ENCODE measurements at regions not wholly inside any gene's neighbourhood (a gene's known extent, or its start where the extent isn't known, plus 50 kb on each side); places are given as distances from the start of the nearest gene placed in this dataset.
"Not testable (repeated sequence)": the region's sequence is repeated elsewhere in the genome, so short reads cannot be mapped to it uniquely, and the experiment has no call there.

DNA sequence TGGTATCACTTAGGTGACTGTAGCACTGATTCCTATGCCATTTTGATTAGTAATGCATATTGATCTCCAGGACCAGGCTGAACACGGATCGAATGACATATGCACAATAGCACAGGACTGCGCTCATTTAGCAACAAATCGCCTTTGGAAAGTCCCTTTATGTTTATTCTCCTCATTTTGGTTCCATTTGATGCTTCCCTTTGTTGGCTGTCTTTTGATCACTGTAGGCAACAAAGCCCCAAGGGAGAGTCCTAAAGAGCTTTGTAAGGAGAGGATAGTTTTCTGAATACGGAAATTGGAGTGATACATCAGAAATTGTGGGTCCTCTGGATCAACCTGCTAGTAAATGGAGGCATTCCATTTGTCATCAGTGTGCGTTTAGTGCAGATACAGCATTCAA lies 1111.4 kb downstream of the SORCS1 start:
- H3K4me3 ChIP-seq (ENCODE audit: low read depth, low read length): no peak overlapping the region
- no peak overlapping the region for H2AFZ ChIP-seq (ENCODE audit: low read length, unreplicated experiment)
- no peaks in the 10 kb centered on the region for H3K79me2 ChIP-seq (ENCODE audit: control insufficient read depth, insufficient read depth, low read length, unreplicated experiment)
- H3K4me1 ChIP-seq (ENCODE audit: control insufficient read depth, insufficient read depth, low read length, unreplicated experiment): no peaks in the 10 kb centered on the region
- no peaks in the 10 kb centered on the region for H3K36me3 ChIP-seq (ENCODE audit: insufficient read depth, low read length)
- no peak overlapping the region for H3K27ac ChIP-seq (ENCODE audit: low read depth, low read length)
- no peaks in the 10 kb centered on the region for H3K27me3 ChIP-seq (ENCODE audit: insufficient read depth, low read length)

DNA sequence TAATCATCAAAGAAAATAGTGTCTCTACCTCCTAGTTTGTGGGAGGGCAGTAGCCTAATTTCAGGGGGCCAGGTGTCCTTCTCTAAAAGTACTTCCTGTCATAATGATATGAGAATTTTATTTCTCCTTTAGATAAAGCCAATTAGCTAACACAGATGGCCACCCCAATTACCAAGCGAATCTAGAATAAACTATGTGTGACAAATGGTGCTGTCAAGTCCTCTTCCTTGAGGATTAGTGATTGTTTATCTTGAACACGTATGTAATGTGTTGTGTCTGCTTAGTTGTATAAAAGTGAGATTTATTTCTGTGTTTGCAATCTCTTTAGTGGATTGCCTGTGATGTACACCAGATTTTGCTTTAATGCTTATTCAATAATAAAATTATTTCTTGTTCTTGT lies 1120.0 kb downstream of the SORCS1 start:
- no peak overlapping the region for H2AFZ ChIP-seq (ENCODE audit: low read length, unreplicated experiment)
- H3K36me3 ChIP-seq (ENCODE audit: insufficient read depth, low read length): no peaks in the 10 kb centered on the region
- no peaks in the 10 kb centered on the region for H3K27me3 ChIP-seq (ENCODE audit: insufficient read depth, low read length)
- no peaks in the 10 kb centered on the region for H3K79me2 ChIP-seq (ENCODE audit: control insufficient read depth, insufficient read depth, low read length, unreplicated experiment)
- no peak overlapping the region for H3K4me3 ChIP-seq (ENCODE audit: low read depth, low read length)
- no peak overlapping the region for H3K27ac ChIP-seq (ENCODE audit: low read depth, low read length)
- H3K4me1 ChIP-seq (ENCODE audit: control insufficient read depth, insufficient read depth, low read length, unreplicated experiment): no peaks in the 10 kb centered on the region

DNA sequence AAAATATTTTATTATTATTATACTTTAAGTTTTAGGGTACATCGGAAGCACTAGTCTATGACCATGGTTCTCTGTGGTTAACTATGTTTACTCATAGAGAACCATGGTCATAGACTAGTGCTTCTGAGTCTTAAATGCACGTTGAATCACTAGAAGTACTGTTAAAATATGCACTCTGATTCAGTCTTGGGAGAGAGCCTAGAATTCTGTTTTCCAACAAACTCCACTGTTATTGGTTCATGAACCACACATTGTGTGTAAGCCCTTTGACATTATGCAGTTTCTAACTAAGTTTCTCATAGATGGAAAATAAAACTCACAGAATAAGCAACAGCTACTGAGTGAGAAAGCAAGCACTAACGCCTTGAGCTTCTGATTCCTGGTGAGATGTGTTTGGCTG lies 1120.6 kb downstream of the SORCS1 start:
- Histone ChIP-seq H3K27me3 (ENCODE audit: insufficient read depth, low read length) (no peaks in the 10 kb centered on the region), H3K4me1 (ENCODE audit: control insufficient read depth, insufficient read depth, low read length, unreplicated experiment) (no peaks in the 10 kb centered on the region), H3K4me3 (ENCODE audit: low read depth, low read length) (no peak overlapping the region), H3K27ac (ENCODE audit: low read depth, low read length) (no peak overlapping the region), H2AFZ (ENCODE audit: low read length, unreplicated experiment) (no peak overlapping the region), H3K36me3 (ENCODE audit: insufficient read depth, low read length) (no peaks in the 10 kb centered on the region), H3K79me2 (ENCODE audit: control insufficient read depth, insufficient read depth, low read length, unreplicated experiment) (no peaks in the 10 kb centered on the region)

DNA sequence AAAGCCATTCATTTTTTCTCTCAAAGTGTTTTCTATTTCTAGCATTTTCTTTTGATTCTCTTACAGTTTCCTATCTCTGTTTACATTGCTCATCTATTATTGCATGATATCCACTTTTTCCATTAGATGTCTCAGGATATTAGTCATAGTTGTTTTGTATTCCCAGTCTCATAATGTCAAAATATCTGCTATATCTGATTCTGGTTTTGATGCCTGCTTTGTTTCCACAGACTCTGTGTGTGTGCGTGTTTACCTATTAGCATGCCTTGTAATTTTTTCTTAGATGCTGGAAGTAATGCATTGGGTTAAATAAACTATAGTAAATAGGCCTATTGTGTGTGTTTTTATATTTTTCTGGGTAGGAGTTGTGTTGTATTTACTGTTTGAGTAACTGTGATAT lies 1126.3 kb downstream of the SORCS1 start:
- no peaks in the 10 kb centered on the region for H3K79me2 ChIP-seq (ENCODE audit: control insufficient read depth, insufficient read depth, low read length, unreplicated experiment)
- no peaks in the 10 kb centered on the region for H3K36me3 ChIP-seq (ENCODE audit: insufficient read depth, low read length)
- no peak overlapping the region for H3K4me3 ChIP-seq (ENCODE audit: low read depth, low read length)
- H3K27ac ChIP-seq (ENCODE audit: low read depth, low read length): no peak overlapping the region
- H3K27me3 ChIP-seq (ENCODE audit: insufficient read depth, low read length): no peaks in the 10 kb centered on the region
- H2AFZ ChIP-seq (ENCODE audit: low read length, unreplicated experiment): no peak overlapping the region
- no peaks in the 10 kb centered on the region for H3K4me1 ChIP-seq (ENCODE audit: control insufficient read depth, insufficient read depth, low read length, unreplicated experiment)

DNA sequence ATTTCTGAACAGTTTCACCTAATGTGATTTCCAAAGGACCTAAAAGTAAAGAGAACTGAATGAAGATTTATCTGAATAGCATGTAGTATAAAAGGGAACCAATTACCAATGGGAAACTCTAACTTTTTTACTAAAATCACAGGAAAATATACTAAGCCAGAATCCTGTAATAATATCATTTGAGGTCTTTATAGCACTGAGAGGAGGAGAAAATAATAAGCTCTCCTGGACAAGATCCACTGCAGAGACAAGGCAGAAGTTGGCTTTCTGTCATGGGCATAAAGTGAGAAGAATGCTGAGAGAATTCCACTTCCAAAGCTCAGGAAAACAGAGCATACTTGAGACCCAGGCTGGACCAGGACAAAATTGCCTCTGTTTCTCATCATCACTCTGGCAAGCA lies 1131.4 kb downstream of the SORCS1 start:
- no peaks in the 10 kb centered on the region for H3K4me1 ChIP-seq (ENCODE audit: control insufficient read depth, insufficient read depth, low read length, unreplicated experiment)
- no peaks in the 10 kb centered on the region for H3K36me3 ChIP-seq (ENCODE audit: insufficient read depth, low read length)
- H3K4me3 ChIP-seq (ENCODE audit: low read depth, low read length): no peak overlapping the region
- H3K79me2 ChIP-seq (ENCODE audit: control insufficient read depth, insufficient read depth, low read length, unreplicated experiment): no peaks in the 10 kb centered on the region
- H3K27me3 ChIP-seq (ENCODE audit: insufficient read depth, low read length): no peaks in the 10 kb centered on the region
- H2AFZ ChIP-seq (ENCODE audit: low read length, unreplicated experiment): no peak overlapping the region
- no peak overlapping the region for H3K27ac ChIP-seq (ENCODE audit: low read depth, low read length)

DNA sequence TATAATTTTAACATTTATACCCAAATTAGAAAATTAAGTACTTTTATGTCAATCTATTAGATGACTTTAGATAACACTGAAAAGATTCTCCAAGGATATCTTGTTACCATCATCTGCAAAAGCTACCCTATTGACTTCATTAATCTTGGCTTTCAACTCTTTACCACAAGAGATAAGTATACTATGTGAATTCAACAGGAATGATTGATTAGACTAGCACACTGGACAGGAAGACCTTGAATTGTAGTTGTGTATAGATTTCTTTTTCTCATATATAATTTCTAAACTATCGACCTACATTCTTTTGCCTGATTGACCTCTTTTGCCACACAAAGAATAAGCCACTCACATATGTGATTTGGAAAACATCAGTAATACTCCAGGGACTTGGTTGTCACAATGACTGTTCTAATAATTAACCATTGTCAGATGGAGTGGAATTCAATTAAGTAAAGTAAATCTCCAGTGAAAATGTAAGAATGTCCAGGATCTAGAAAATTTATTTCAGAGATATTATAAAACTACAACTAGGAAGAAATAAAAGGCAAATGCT lies 1132.0 kb downstream of the SORCS1 start:
- Histone ChIP-seq H3K79me2 (ENCODE audit: control insufficient read depth, insufficient read depth, low read length, unreplicated experiment) (no peaks in the 10 kb centered on the region), H3K27me3 (ENCODE audit: insufficient read depth, low read length) (no peaks in the 10 kb centered on the region), H3K36me3 (ENCODE audit: insufficient read depth, low read length) (no peaks in the 10 kb centered on the region), H3K4me3 (ENCODE audit: low read depth, low read length) (no peak overlapping the region), H3K4me1 (ENCODE audit: control insufficient read depth, insufficient read depth, low read length, unreplicated experiment) (no peaks in the 10 kb centered on the region), H3K27ac (ENCODE audit: low read depth, low read length) (no peak overlapping the region), H2AFZ (ENCODE audit: low read length, unreplicated experiment) (no peak overlapping the region)

DNA sequence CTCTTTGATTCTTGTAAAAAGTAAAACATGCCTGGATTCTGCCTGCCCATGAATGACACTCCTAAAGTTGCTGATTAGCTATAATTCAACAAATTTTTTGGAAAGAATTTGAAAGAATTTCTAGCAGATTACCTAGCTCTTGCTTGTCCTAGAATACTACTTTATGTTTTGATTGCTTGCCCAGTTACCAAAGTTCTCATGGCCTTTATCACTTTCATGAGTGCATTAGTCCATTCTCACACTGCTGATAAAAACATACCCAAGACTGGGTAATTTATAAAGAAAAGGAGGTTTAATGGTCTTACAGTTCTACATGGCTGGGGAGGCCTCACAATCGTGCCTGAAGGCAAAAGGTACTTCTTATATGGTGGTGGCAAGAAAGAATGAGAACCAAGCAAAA lies 1137.3 kb downstream of the SORCS1 start:
- no peaks in the 10 kb centered on the region for H3K79me2 ChIP-seq (ENCODE audit: control insufficient read depth, insufficient read depth, low read length, unreplicated experiment)
- no peaks in the 10 kb centered on the region for H3K4me1 ChIP-seq (ENCODE audit: control insufficient read depth, insufficient read depth, low read length, unreplicated experiment)
- no peaks in the 10 kb centered on the region for H3K36me3 ChIP-seq (ENCODE audit: insufficient read depth, low read length)
- H2AFZ ChIP-seq (ENCODE audit: low read length, unreplicated experiment): no peak overlapping the region
- no peaks in the 10 kb centered on the region for H3K27me3 ChIP-seq (ENCODE audit: insufficient read depth, low read length)
- H3K27ac ChIP-seq (ENCODE audit: low read depth, low read length): no peak overlapping the region
- H3K4me3 ChIP-seq (ENCODE audit: low read depth, low read length): no peak overlapping the region

DNA sequence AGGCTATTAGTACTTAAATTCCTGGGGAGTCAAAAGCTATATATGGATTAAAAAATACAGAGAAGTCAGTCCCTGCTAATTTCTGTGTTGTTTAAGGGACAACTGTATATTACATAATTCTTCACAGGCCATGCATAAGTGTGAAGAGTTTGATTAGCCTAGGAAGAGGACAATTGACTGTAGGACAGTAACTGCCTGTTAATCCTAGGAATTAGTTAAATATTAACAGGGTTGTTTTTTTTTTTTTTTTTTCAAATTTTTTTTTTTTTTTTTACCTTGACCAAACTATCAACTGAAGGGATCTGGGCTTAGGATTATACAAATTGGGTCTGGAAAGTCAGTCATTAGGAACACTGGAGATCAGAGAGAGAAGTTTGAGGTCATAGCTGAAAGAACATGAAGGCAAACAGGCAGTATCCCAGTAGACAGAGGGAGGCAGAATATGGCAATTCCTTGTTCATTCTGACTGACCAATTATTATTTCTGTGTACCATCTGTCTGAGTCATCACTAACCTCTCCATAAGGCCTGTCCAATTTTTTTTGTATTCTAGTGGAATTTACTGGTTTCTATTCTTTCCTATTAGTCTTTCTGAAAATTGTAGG lies 1139.2 kb downstream of the SORCS1 start:
- Histone ChIP-seq H2AFZ (ENCODE audit: low read length, unreplicated experiment) (no peak overlapping the region), H3K4me1 (ENCODE audit: control insufficient read depth, insufficient read depth, low read length, unreplicated experiment) (no peaks in the 10 kb centered on the region), H3K4me3 (ENCODE audit: low read depth, low read length) (no peak overlapping the region), H3K27ac (ENCODE audit: low read depth, low read length) (no peak overlapping the region), H3K27me3 (ENCODE audit: insufficient read depth, low read length) (no peaks in the 10 kb centered on the region), H3K36me3 (ENCODE audit: insufficient read depth, low read length) (no peaks in the 10 kb centered on the region), H3K79me2 (ENCODE audit: control insufficient read depth, insufficient read depth, low read length, unreplicated experiment) (no peaks in the 10 kb centered on the region)

DNA sequence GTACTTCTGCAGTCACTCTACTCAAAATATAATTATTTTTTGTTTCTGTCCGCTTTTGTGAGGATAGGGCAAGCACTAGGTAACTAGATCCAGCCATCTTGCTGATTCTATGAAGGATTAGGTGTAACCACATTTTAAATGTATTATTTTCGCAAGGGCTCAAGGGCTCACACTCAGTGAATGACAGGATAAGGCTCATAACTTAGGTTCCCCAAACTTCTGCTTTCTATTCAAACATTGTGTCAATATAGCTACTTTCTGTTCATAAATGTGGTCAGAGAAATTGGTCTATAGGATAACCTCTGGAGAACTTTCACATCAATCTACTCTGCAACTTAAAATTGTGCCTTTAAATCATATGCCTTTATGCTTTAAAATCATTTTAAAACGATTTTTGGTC lies 1141.2 kb downstream of the SORCS1 start:
- Histone ChIP-seq H3K4me3 (ENCODE audit: low read depth, low read length) (no peak overlapping the region), H3K36me3 (ENCODE audit: insufficient read depth, low read length) (no peaks in the 10 kb centered on the region), H3K79me2 (ENCODE audit: control insufficient read depth, insufficient read depth, low read length, unreplicated experiment) (no peaks in the 10 kb centered on the region), H3K27me3 (ENCODE audit: insufficient read depth, low read length) (no peaks in the 10 kb centered on the region), H3K4me1 (ENCODE audit: control insufficient read depth, insufficient read depth, low read length, unreplicated experiment) (no peaks in the 10 kb centered on the region), H3K27ac (ENCODE audit: low read depth, low read length) (no peak overlapping the region), H2AFZ (ENCODE audit: low read length, unreplicated experiment) (no peak overlapping the region)

DNA sequence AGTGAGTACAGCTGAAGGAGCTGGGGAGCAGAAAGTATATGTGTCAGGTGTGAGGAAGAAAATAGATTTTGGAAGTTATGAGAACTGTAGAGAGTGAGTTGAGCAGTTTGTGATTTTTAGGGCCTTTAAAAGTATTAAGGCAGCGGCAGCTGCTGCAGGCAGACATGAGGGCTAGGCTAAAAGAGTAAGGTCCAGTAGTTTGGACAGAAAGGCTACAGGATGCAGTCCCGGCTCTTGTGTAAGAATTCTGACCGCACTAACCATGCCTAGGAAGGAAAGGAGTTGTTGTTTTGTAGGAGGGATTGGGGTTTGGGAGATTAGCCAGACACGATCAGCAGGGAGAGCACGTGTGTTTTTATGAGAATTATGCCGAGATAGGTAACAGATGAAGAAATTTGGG lies 1144.9 kb downstream of the SORCS1 start:
- H3K4me3 ChIP-seq (ENCODE audit: low read depth, low read length); H3K27ac ChIP-seq (ENCODE audit: low read depth, low read length); H3K4me1 ChIP-seq (ENCODE audit: control insufficient read depth, insufficient read depth, low read length, unreplicated experiment); H2AFZ ChIP-seq (ENCODE audit: low read length, unreplicated experiment); H3K27me3 ChIP-seq (ENCODE audit: insufficient read depth, low read length); H3K36me3 ChIP-seq (ENCODE audit: insufficient read depth, low read length); H3K79me2 ChIP-seq (ENCODE audit: control insufficient read depth, insufficient read depth, low read length, unreplicated experiment): not testable (repeated sequence)

DNA sequence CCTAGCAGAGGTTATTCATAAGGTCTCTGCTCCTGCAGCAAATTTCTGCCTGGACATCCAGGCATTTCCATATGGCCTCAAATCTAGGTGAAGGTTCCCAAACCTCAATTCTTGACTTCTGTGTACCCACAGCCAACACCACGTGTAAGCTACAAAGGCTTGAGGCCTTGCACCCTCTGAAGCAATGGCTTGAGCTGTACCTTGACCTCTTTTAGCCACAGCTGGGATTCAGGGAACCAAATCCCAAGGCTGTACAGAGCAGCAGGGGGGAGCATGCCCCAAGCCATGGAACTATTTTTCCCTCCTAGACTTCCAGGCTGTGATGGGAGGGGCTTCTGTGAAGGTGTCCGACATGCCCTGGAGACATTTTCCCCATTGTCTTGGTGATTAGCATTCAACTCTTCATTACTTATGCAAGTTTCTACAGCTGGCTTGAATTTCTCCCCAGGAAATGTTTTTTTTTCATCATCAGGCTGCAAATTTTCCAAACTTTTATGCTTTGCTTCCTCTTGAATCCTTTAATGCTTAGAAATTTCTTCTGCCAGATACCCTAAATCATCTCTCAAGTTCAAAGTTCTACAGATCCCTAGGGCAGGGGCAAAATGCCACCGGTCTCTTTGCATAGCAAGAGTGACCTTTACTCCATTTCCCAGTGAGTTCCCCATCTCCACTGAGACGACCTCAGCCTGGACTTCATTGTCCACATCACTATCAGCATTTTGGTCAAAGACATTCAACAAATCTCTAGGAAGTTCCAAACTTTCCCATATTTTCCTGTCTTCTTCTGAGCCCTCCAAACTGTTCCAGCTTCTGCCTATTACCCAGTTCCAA lies 1148.9 kb downstream of the SORCS1 start:
- not testable (repeated sequence) for H3K4me3 ChIP-seq (ENCODE audit: low read depth, low read length); H3K4me1 ChIP-seq (ENCODE audit: control insufficient read depth, insufficient read depth, low read length, unreplicated experiment); H3K27ac ChIP-seq (ENCODE audit: low read depth, low read length); H2AFZ ChIP-seq (ENCODE audit: low read length, unreplicated experiment); H3K36me3 ChIP-seq (ENCODE audit: insufficient read depth, low read length); H3K79me2 ChIP-seq (ENCODE audit: control insufficient read depth, insufficient read depth, low read length, unreplicated experiment); H3K27me3 ChIP-seq (ENCODE audit: insufficient read depth, low read length)

Measured in ACC112 (cell line).